Suprapubic skin (tissue), 4 donors: ENCODE measurements at regions not wholly inside any gene's neighbourhood (a gene's known extent, or its start where the extent isn't known, plus 50 kb on each side); places are given as distances from the start of the nearest gene placed in this dataset.
"Not testable (repeated sequence)": the region's sequence is repeated elsewhere in the genome, so short reads cannot be mapped to it uniquely, and the experiment has no call there.

ENCODE experiments used
- DNase-seq, 2 donors: peaks; one replicate each; pipeline ENCODE4 v3.0.0-alpha.2; 2019; ENCODE audit warnings: low spot score in 2 of 2
- H3K27ac ChIP-seq: fragments of 200-600 bp; sonication (generic); one replicate; pipeline ENCODE4 v1.5.1; 2019
- H3K27me3 ChIP-seq: fragments of 200-600 bp; sonication (generic); one replicate; pipeline ENCODE4 v1.5.1; 2019
- H3K36me3 ChIP-seq: fragments of 200-600 bp; sonication (generic); one replicate; pipeline ENCODE4 v1.5.1; 2019
- H3K4me1 ChIP-seq: fragments of 200-600 bp; sonication (generic); one replicate; pipeline ENCODE4 v1.5.1; 2019
- H3K4me3 ChIP-seq: fragments of 200-600 bp; sonication (generic); one replicate; pipeline ENCODE4 v1.5.1; 2019; ENCODE audit warnings: mild to moderate bottlenecking
- H3K9me3 ChIP-seq: fragments of 200-600 bp; sonication (generic); one replicate; pipeline ENCODE4 v1.5.1; 2019
- EP300 ChIP-seq: sonication (generic); formaldehyde crosslinking; IDR thresholded peaks from one replicate; pipeline ENCODE4 v1.6.1; 2017; ENCODE audit warnings: antibody characterized with exemption
- POLR2A ChIP-seq, 2 donors: fragments of 450-650 bp; IDR thresholded peaks; one replicate each; pipeline ENCODE4 v1.6.1; 2017; ENCODE audit warnings: antibody characterized with exemption in 2 of 2, mild to moderate bottlenecking in 2 of 2, moderate library complexity in 2 of 2
- POLR2AphosphoS5 ChIP-seq, 3 donors: sonication (generic); formaldehyde crosslinking; IDR thresholded peaks; one replicate each; pipeline ENCODE4 v1.6.1; 2017; ENCODE audit warnings: antibody characterized with exemption in 3 of 3
- WGBS: methylation state at CpG from one replicate; pipeline ENCODE4 v1.1.5; 2018; 5-methylcytosine and 5-hydroxymethylcytosine counted together
- TF ChIP-seq, protein P1 (sequence below), 2 donors: fragments of 200-600 bp in 1 of 2; fragments of 450-650 bp in 1 of 2; sonication (generic) in 1 of 2; IDR thresholded peaks; one replicate each; pipeline ENCODE4 v1.5.1; 2016 to 2019; ENCODE audit warnings: antibody characterized with exemption in 2 of 2, mild to moderate bottlenecking in 1 of 2, moderate library complexity in 1 of 2

GRCh38 chr11:121374286-121374985 lies 77.7 kb upstream of the SORL1 start:
- no peaks in the 10 kb centered on the region for H3K27me3 ChIP-seq
- no peaks in the 10 kb centered on the region for H3K36me3 ChIP-seq
- H3K4me1 ChIP-seq, result no peaks in the 10 kb centered on the region
- WGBS, result 75% methylated on average over 2 of the region's 2 CpGs
- no peak overlapping the region for H3K4me3 ChIP-seq
- H3K27ac ChIP-seq, result no peak overlapping the region
- H3K9me3 ChIP-seq, result no peaks in the 10 kb centered on the region
- TF ChIP-seq POLR2A (IDR thresholded peaks at IDR 0.05) (no peak), POLR2AphosphoS5 (IDR thresholded peaks at IDR 0.05) (no peak), EP300 (no peak)
- TF ChIP-seq, protein P1, sequence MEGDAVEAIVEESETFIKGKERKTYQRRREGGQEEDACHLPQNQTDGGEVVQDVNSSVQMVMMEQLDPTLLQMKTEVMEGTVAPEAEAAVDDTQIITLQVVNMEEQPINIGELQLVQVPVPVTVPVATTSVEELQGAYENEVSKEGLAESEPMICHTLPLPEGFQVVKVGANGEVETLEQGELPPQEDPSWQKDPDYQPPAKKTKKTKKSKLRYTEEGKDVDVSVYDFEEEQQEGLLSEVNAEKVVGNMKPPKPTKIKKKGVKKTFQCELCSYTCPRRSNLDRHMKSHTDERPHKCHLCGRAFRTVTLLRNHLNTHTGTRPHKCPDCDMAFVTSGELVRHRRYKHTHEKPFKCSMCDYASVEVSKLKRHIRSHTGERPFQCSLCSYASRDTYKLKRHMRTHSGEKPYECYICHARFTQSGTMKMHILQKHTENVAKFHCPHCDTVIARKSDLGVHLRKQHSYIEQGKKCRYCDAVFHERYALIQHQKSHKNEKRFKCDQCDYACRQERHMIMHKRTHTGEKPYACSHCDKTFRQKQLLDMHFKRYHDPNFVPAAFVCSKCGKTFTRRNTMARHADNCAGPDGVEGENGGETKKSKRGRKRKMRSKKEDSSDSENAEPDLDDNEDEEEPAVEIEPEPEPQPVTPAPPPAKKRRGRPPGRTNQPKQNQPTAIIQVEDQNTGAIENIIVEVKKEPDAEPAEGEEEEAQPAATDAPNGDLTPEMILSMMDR (IDR thresholded peaks at IDR 0.05), result no peak
- no peak for DNase-seq

GRCh38 chr11:121376130-121376529 lies 76.0 kb upstream of the SORL1 start:
- Histone ChIP-seq H3K9me3 (no peaks in the 10 kb centered on the region), H3K27ac (no peak overlapping the region), H3K27me3 (no peaks in the 10 kb centered on the region), H3K4me3 (no peak overlapping the region), H3K4me1 (no peaks in the 10 kb centered on the region), H3K36me3 (no peaks in the 10 kb centered on the region)
- TF ChIP-seq POLR2A (IDR thresholded peaks at IDR 0.05), result no peak
- no peak for TF ChIP-seq EP300
- no peak for TF ChIP-seq POLR2AphosphoS5 (IDR thresholded peaks at IDR 0.05)
- no peak for DNase-seq
- 82% methylated on average over 3 of the region's 3 CpGs for WGBS

GRCh38 chr11:121379145-121379810 lies 72.8 kb upstream of the SORL1 start:
- H3K4me3 ChIP-seq, H3K27ac ChIP-seq, H3K27me3 ChIP-seq, H3K9me3 ChIP-seq, H3K36me3 ChIP-seq, DNase-seq, H3K4me1 ChIP-seq: not testable (repeated sequence)
- WGBS, result 100% methylated on average over 2 of the region's 2 CpGs

DNA sequence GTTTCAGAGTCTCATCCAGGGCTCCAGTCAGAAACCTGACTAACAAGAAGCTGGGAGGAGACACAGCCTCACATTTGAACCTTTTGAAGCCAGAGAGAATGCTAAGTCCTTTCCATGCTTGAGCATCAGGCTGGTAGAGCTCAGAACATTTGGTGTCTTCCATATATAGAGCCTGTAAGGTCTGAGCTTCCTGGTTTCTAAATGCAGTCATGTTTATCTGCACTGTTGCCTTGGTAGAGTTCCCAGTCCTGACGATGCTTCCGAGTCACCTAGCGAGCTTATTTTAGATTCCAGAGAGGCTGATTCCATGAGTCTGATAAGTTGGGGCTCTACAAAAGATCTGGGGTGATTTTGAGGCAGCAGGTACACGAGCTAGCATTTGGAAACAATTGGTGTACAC lies 68.4 kb upstream of the SORL1 start:
- no peaks in the 10 kb centered on the region for H3K27me3 ChIP-seq
- 72% methylated on average over 4 of the region's 4 CpGs for WGBS
- H3K9me3 ChIP-seq, result no peaks in the 10 kb centered on the region
- DNase-seq, result no peak
- TF ChIP-seq POLR2A (IDR thresholded peaks at IDR 0.05) (no peak), POLR2AphosphoS5 (IDR thresholded peaks at IDR 0.05) (no peak)
- H3K36me3 ChIP-seq, result no peaks in the 10 kb centered on the region
- H3K4me3 ChIP-seq, result no peak overlapping the region
- no peak overlapping the region for H3K27ac ChIP-seq
- peaks cover under 1% of the 10 kb centered on the region for H3K4me1 ChIP-seq

GRCh38 chr11:121385688-121386087 lies 66.4 kb upstream of the SORL1 start:
- 73% methylated on average over 1 of the region's 1 CpG for WGBS
- Histone ChIP-seq H3K36me3 (no peaks in the 10 kb centered on the region), H3K27me3 (no peaks in the 10 kb centered on the region), H3K9me3 (no peaks in the 10 kb centered on the region), H3K4me3 (no peak overlapping the region), H3K4me1 (peaks cover 18% of the 10 kb centered on the region), H3K27ac (no peak overlapping the region)
- TF ChIP-seq POLR2AphosphoS5 (IDR thresholded peaks at IDR 0.05), result no peak
- TF ChIP-seq POLR2A (IDR thresholded peaks at IDR 0.05), result no peak
- TF ChIP-seq, protein P1 (IDR thresholded peaks at IDR 0.05), result no peak
- TF ChIP-seq EP300, result no peak
- DNase-seq, result no peak
